ENCODE measurements at regions not wholly inside any gene's neighbourhood (a gene's known extent, or its start where the extent isn't known, plus 50 kb on each side); places are given as distances from the start of the nearest gene placed in this dataset.

DNA sequence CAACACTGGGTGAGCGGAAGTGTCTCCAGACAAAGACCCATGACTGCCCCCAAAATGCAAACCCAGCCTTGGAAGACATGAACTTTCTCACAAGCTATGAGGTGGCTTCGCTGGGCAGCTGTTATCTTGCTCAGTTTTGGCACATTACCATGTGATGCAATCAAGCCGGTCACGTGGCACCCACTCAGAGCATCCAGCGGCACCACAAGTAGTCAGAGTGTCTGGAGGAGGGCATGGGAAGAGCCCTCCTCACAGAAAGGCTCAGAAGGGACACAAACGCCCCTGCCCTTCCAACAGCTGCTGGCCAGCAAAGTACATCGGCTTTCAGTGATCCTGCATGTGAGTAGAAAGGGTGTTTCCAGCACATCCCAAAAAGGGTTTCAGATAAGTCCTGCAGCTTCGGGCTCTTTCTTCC, 145.5 kb upstream of the IRF2BP2 start:
- Histone ChIP-seq H2AFZ (ENCODE audit: low read depth, low read length, poor library complexity, severe bottlenecking) (no peak overlapping the region), H3K9ac (ENCODE audit: low read length) (no peak overlapping the region), H3K27ac (ENCODE audit: low read depth, low read length) (no peak overlapping the region), H3K4me3 (replicated peaks in 1 of 2; ENCODE audit: low read depth in 1 of 2, low read length in 2 of 2) (no peak overlapping the region), H3K4me2 (ENCODE audit: low read length) (no peak overlapping the region), H4K20me1 (ENCODE audit: insufficient read depth) (no peaks in the 10 kb centered on the region), H3K79me2 (ENCODE audit: insufficient read depth, low read length) (no peaks in the 10 kb centered on the region), H3K36me3 (ENCODE audit: control insufficient read depth in 1 of 2, insufficient read depth in 2 of 2, low read length in 2 of 2) (no peaks in the 10 kb centered on the region), H3K27me3 (ENCODE audit: insufficient read depth, low read length) (peaks cover 4% of the 10 kb centered on the region; the same call in 1 of the 2 replicates), H3K9me2 (ENCODE audit: insufficient read depth) (no peaks in the 10 kb centered on the region), H3K4me1 (ENCODE audit: control insufficient read depth in 1 of 2, insufficient read depth in 2 of 2, low read length in 2 of 2) (peaks cover 0 to 6% of the 10 kb centered on the region in 2 experiments; a peak in 2 of 4 replicates), H3K9me3 (ENCODE audit: control insufficient read depth in 1 of 2, insufficient read depth in 1 of 2, low read depth in 1 of 2, low read length in 2 of 2) (no peaks in the 10 kb centered on the region)
- POLR2A ChIA-PET = no interaction called here
- TF ChIP-seq YY1 (IDR thresholded peaks at IDR 0.05; ENCODE audit: extremely low read depth, insufficient replicate concordance, low read depth, low read length) = no peak
- TF ChIP-seq CEBPB (IDR thresholded peaks at IDR 0.05; ENCODE audit: low read depth) = 0 out of 2 replicates have a peak, but pooled peaks have one; percentile 22
- no peak for TF ChIP-seq ZNF274 (IDR thresholded peaks at IDR 0.05; ENCODE audit: low read depth, low read length)
- no peak for DNase-seq (ENCODE audit: low read depth, low spot score)
- RAD21 ChIA-PET (ENCODE audit: low non-redundant PET in 1 of 2, low total read pairs in 2 of 2, uncharacterized antibody in 2 of 2, unreplicated experiment in 2 of 2) = no interaction called here
- intact Hi-C loops (cut with micrococcal nuclease) = no loop called here
- ATAC-seq = no peak
- no TSS peak for BruUV-seq (replicated peaks)
- CTCF ChIA-PET = no interaction called here

DNA sequence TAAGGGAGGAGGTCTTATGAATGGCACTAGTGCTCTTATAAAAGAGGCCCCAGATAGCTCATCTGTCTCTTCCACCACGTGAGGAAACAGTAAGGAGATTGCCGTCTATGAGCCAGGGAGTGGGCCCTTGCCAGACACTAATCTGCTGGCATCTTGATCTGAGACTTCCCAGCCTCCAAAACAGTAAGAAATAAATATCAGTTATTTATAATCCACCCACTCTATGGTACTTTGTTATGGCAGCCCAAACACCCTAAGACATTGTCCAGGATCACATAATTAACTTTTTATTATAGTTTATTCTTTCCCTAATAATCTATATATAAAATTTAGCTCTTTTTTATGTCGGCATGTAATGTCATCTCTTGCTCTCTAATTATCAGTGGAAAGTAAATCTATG, 144.0 kb upstream of the IRF2BP2 start:
- Histone ChIP-seq H3K4me1 (ENCODE audit: control insufficient read depth in 1 of 2, insufficient read depth in 2 of 2, low read length in 2 of 2) (no peaks in the 10 kb centered on the region), H3K9ac (ENCODE audit: low read length) (no peak overlapping the region), H3K36me3 (ENCODE audit: control insufficient read depth in 1 of 2, insufficient read depth in 2 of 2, low read length in 2 of 2) (no peaks in the 10 kb centered on the region), H4K20me1 (ENCODE audit: insufficient read depth) (no peaks in the 10 kb centered on the region), H3K4me3 (replicated peaks in 1 of 2; ENCODE audit: low read depth in 1 of 2, low read length in 2 of 2) (no peak overlapping the region), H3K79me2 (ENCODE audit: insufficient read depth, low read length) (no peaks in the 10 kb centered on the region), H3K4me2 (ENCODE audit: low read length) (no peak overlapping the region), H2AFZ (ENCODE audit: low read depth, low read length, poor library complexity, severe bottlenecking) (no peak overlapping the region), H3K27me3 (ENCODE audit: insufficient read depth, low read length) (no peaks in the 10 kb centered on the region; the same call in 1 of the 2 replicates), H3K9me2 (ENCODE audit: insufficient read depth) (no peaks in the 10 kb centered on the region), H3K27ac (ENCODE audit: low read depth, low read length) (no peak overlapping the region), H3K9me3 (ENCODE audit: control insufficient read depth in 1 of 2, insufficient read depth in 1 of 2, low read depth in 1 of 2, low read length in 2 of 2) (no peaks in the 10 kb centered on the region)
- TF ChIP-seq, protein P1, sequence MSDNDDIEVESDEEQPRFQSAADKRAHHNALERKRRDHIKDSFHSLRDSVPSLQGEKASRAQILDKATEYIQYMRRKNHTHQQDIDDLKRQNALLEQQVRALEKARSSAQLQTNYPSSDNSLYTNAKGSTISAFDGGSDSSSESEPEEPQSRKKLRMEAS (IDR thresholded peaks at IDR 0.05) = no peak
- no peak for TF ChIP-seq ZNF274 (IDR thresholded peaks at IDR 0.05; ENCODE audit: low read depth, low read length)
- BruUV-seq (replicated peaks) = no TSS peak
- ChIA-PET POLR2A (no interaction called here), CTCF (no interaction called here), RAD21 (ENCODE audit: low non-redundant PET in 1 of 2, low total read pairs in 2 of 2, uncharacterized antibody in 2 of 2, unreplicated experiment in 2 of 2) (no interaction called here)
- DNase-seq (ENCODE audit: low read depth, low spot score) (no peak), ATAC-seq (no peak)
- intact Hi-C loops (cut with micrococcal nuclease) = no loop called here
